ENCODE measurements at regions not wholly inside any gene's neighbourhood (a gene's known extent, or its start where the extent isn't known, plus 50 kb on each side); places are given as distances from the start of the nearest gene placed in this dataset.

GRCh38 chr5:148950471-148950863 is 112.4 kb downstream of the SH3TC2 start:
- H3K27ac ChIP-seq (ENCODE audit: low read depth, low read length, severe bottlenecking), result no peak overlapping the region
- H3K36me3 ChIP-seq (ENCODE audit: control insufficient read depth, insufficient read depth, low read length), result no peaks in the 10 kb centered on the region
- no peaks in the 10 kb centered on the region for H3K4me1 ChIP-seq (ENCODE audit: control insufficient read depth, insufficient read depth, low read length, poor library complexity, severe bottlenecking)
- 100% methylated on average over 2 of the region's 2 CpGs; no CpG with 5 or more reads in 1 of the 2 experiments for WGBS, 2 experiments (ENCODE audit: insufficient coverage in 2 of 2)
- no peak overlapping the region for H3K4me3 ChIP-seq (ENCODE audit: extremely low read depth, insufficient read depth, low read length, poor library complexity, severe bottlenecking)
- H3K9me3 ChIP-seq (ENCODE audit: control insufficient read depth, low read length), result no peaks in the 10 kb centered on the region

GRCh38 chr5:148950892-148951291 is 112.0 kb downstream of the SH3TC2 start:
- H3K9me3 ChIP-seq (ENCODE audit: control insufficient read depth, low read length), result no peaks in the 10 kb centered on the region
- H3K27ac ChIP-seq (ENCODE audit: low read depth, low read length, severe bottlenecking), result no peak overlapping the region
- 60 to 89% methylated on average over 1 of the region's 1 CpG for WGBS, 2 experiments (ENCODE audit: insufficient coverage in 2 of 2)
- H3K4me1 ChIP-seq (ENCODE audit: control insufficient read depth, insufficient read depth, low read length, poor library complexity, severe bottlenecking), result no peaks in the 10 kb centered on the region
- no peaks in the 10 kb centered on the region for H3K36me3 ChIP-seq (ENCODE audit: control insufficient read depth, insufficient read depth, low read length)
- no peak overlapping the region for H3K4me3 ChIP-seq (ENCODE audit: extremely low read depth, insufficient read depth, low read length, poor library complexity, severe bottlenecking)

GRCh38 chr5:148951612-148952011 is 111.2 kb downstream of the SH3TC2 start:
- H3K36me3 ChIP-seq (ENCODE audit: control insufficient read depth, insufficient read depth, low read length), result no peaks in the 10 kb centered on the region
- WGBS, 2 experiments (ENCODE audit: insufficient coverage in 2 of 2), result 84 to 88% methylated on average over 3 of the region's 3 CpGs

GRCh38 chr5:148952097-148952867 is 110.6 kb downstream of the SH3TC2 start:
- no peaks in the 10 kb centered on the region for H3K9me3 ChIP-seq (ENCODE audit: control insufficient read depth, low read length)
- no peak overlapping the region for H3K27ac ChIP-seq (ENCODE audit: low read depth, low read length, severe bottlenecking)
- H3K4me3 ChIP-seq (ENCODE audit: extremely low read depth, insufficient read depth, low read length, poor library complexity, severe bottlenecking), result no peak overlapping the region
- no peaks in the 10 kb centered on the region for H3K36me3 ChIP-seq (ENCODE audit: control insufficient read depth, insufficient read depth, low read length)
- 86 to 87% methylated on average over 6 to 7 of the region's 8 CpGs for WGBS, 2 experiments (ENCODE audit: insufficient coverage in 2 of 2)
- no peaks in the 10 kb centered on the region for H3K4me1 ChIP-seq (ENCODE audit: control insufficient read depth, insufficient read depth, low read length, poor library complexity, severe bottlenecking)

More at GRCh38 chr5:148951612-148952011, 111.2 kb downstream of the SH3TC2 start:
- no peak overlapping the region for H3K4me3 ChIP-seq (ENCODE audit: extremely low read depth, insufficient read depth, low read length, poor library complexity, severe bottlenecking)
- no peak overlapping the region for H3K27ac ChIP-seq (ENCODE audit: low read depth, low read length, severe bottlenecking)
- H3K9me3 ChIP-seq (ENCODE audit: control insufficient read depth, low read length), result no peaks in the 10 kb centered on the region
- H3K4me1 ChIP-seq (ENCODE audit: control insufficient read depth, insufficient read depth, low read length, poor library complexity, severe bottlenecking), result no peaks in the 10 kb centered on the region

- H3K36me3 ChIP-seq (ENCODE audit: control insufficient read depth, insufficient read depth, low read length), result no peaks in the 10 kb centered on the region
- H3K4me3 ChIP-seq (ENCODE audit: extremely low read depth, insufficient read depth, low read length, poor library complexity, severe bottlenecking), result no peak overlapping the region
- WGBS, 2 experiments (ENCODE audit: insufficient coverage in 2 of 2), result 92% methylated on average over 1 of the region's 1 CpG
- no peaks in the 10 kb centered on the region for H3K4me1 ChIP-seq (ENCODE audit: control insufficient read depth, insufficient read depth, low read length, poor library complexity, severe bottlenecking)
- no peaks in the 10 kb centered on the region for H3K9me3 ChIP-seq (ENCODE audit: control insufficient read depth, low read length)
- H3K27ac ChIP-seq (ENCODE audit: low read depth, low read length, severe bottlenecking), result no peak overlapping the region
These were observed 109.2 kb downstream of the SH3TC2 start for GRCh38 chr5:148953711-148954110.
